SH-SY5Y (cell line): ENCODE measurements at regions not wholly inside any gene's neighbourhood (a gene's known extent, or its start where the extent isn't known, plus 50 kb on each side); places are given as distances from the start of the nearest gene placed in this dataset.

Experiments
- GATA2 ChIP-seq: IDR thresholded peaks from 2 replicates; pipeline ENCODE4 v1.6.1; 2011; ENCODE audit warnings: mild to moderate bottlenecking, low read depth, low read length
- GATA3 ChIP-seq: IDR thresholded peaks from 2 replicates; pipeline ENCODE4 v1.6.1; 2011; ENCODE audit warnings: low read depth, mild to moderate bottlenecking, low read length, moderate library complexity

GRCh38 chr12:13849456-13849855, 131.9 kb downstream of the GRIN2B start:
- TF ChIP-seq GATA2, result no peak
- TF ChIP-seq GATA3, result no peak
